ENCODE measurements at regions not wholly inside any gene's neighbourhood (a gene's known extent, or its start where the extent isn't known, plus 50 kb on each side); places are given as distances from the start of the nearest gene placed in this dataset.

DNA sequence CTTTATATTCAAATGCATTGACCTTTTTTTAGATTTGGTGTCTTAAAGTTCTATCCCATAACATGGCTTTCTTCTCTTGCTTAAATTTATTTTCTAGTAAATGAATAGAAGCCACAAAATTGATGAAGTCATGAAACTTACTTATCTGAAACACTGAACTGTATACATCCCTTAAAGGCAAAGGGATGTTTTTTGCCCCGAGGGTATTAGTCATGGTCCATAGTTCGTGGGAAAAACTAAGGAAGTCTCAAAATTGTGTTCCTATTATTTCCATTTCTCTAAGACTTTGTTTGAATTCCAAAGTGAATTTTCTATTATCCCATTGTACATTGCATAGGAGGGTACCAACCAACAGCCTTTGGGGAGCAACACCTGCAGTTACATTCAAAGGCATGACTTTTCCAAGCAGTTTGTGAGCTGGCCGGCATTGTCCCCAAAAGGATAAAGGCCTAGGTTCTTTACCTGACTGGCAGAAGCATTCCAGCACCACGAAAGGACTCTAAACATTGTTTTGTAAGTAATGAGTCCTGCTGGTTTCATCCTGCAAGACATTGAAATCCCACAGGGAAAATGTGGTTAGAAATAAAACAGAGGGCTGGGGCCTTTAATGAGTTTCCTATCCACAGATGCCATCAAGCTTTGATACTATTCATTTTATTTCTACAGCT is 473.5 kb downstream of the PRKD1 start:
- DNase-seq (ENCODE audit: low read depth) = no peak

DNA sequence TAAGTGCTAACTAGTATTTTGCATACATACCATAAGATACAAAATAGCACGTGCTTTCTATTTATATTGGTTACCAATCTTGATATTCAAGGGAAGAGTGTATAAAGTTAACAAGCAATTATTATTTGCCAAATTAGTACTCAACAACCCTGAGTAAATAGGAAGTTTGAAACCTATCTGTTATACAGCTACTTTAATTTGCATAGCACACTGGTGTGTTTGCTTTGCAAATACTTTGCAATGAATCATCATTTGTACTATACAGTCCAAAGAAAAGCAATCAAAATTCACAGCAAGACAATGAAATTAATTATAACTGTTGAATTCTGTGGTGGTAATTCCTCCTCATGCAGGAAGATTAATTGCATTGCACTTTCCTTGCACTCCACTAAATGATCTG is 469.1 kb downstream of the PRKD1 start:
- DNase-seq (ENCODE audit: low read depth) = no peak

DNA sequence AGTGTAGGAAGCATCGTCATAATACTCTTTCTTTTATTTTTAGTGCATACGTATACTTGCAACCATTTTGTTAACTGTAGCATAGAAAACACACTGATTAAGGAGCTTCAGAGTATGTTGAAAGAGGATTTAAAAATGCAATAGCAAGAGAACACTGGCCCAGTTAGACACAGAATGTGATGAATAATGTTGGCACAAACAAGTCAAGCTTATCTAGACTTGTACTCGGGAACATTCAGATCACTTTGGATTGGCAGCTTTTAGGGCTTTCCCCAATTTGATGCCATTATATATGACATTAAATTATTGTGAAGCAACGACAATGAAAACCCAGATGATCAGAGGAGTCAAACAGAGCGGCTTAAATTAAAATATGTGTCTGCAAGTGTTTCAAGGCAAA is 468.1 kb downstream of the PRKD1 start:
- DNase-seq (ENCODE audit: low read depth) = no peak

DNA sequence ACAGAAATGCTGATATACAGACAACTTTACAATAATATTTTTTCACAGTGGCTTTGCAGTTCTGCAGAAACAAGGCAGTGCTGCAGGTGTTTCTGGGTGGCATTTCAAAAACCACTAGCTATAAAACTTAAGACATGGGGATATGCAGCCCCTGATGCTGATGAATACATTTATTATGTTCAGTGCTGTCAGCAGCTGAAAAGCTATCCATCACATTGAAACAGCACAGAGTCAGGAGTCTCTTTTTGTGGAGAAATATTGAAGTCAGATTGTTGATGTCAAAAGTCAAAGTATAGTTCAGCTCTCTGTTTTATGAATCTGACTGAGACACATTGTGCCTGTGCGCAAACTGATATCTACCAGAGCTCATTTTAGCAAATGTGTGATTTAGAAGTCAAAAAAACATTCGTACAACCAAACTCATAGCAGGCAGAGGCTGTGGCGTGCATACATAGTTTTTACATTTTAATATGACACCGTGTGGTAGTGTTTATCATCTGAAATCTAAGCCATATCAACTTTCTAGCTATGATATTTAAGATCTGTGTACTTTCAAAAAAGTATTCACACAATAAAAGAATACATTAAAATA is 467.6 kb downstream of the PRKD1 start:
- DNase-seq (ENCODE audit: low read depth) = no peak

DNA sequence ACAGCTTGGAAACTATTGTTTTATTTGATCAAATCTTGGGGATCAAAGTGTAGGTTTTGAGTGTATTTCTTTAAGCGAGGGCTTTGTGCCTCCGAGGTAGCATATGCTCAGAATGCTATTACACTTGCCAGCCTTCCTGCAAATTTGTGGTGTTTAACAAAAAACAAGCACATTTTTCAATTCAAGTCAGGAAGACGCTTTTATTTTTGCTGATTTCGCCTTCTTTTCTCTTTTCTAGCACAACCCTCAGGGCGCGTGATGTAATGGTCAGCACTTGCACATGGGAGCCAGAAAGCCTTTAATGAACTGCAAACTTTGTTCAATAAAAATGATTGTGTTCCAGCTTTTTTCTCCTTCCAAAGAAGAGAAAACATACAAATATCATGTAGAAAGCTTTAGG is 466.5 kb downstream of the PRKD1 start:
- no peak for DNase-seq (ENCODE audit: low read depth)

DNA sequence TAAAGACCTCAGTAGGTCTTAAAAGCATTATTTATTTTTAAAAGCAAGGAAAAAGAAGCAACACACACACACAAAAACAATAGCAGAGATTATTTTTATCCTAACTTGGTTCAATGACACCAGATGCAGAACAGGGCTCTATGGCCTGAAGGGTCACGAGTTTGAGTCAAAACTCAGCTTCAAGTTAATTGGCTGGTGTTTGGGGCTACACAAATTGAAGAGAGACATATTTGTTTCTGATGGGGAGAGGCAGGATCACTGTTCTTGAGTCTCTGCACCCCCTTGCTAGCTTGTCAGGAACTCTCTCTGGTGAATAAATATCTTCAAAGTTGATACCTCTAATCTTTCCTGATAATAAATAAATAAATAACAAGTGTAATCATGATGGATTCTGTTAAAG is 466.1 kb downstream of the PRKD1 start:
- DNase-seq (ENCODE audit: low read depth) = no peak

DNA sequence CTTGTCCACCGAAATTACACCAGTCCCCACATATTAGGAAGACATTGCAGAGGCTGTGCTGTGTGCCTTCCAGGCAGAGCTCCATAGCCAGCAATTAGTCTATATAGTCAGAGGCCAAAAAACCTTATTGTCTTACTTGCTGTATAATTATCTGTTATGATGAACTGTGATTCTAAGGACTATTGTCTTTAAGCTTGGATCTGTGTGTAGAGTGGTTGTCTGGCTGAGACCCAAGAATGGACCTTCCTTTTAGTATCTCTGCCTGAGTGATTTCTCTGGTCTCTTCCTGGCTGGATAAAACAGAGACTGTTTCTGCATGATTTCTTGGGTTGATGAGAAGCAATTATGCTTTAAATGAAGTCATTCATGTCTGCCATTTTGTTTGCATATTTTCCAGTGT is 465.3 kb downstream of the PRKD1 start:
- DNase-seq (ENCODE audit: low read depth) = no peak

DNA sequence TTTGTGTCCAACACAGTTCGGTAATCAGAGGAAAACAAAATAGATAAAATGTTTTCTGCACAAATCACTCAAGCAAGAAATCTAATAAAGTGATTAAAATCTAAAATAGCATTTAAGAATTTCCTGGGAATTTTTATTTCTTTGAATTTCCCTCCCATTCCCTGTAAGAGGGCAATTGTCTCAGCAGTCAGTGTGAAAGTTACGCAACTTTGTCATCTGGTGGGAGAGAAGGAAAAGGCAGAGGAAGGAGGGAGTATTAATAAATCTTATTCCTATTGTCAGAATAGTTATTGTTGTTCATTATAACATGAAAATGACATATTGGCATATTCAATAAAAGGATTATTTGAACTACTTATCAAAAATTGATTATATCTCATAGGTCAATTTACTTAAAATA is 464.9 kb downstream of the PRKD1 start:
- DNase-seq (ENCODE audit: low read depth) = no peak

DNA sequence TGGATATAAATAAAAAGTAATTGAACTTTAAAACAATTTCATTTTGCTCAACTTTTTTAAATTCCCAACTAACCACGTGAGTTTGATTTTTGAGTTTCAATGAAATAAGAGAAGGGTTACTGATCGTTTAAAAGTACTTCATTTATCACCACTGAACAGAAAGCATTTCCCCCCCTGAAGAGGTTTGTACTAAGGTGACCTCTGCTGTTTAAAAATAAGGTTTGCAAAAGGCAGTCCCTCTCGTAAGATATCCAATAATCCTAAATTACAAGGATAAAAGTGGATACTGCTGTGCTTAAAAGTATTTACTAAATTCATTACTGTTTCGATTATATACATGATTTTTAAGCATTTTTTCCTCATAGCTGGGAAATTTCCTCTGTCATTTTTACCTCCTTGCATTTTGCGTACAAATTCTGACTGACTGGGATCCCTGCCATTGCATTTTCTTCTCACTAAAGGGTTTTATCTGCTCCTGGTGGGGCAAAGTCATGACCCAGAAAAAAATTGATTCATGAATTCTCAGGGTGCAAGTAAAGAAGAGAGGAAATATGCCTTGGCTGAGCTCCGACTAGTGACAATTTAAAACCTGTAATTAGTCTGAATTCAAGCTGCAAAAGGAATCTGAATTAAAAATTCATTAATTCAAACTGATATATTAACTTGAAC is 463.8 kb downstream of the PRKD1 start:
- peak; percentile 14 for DNase-seq (ENCODE audit: low read depth)

DNA sequence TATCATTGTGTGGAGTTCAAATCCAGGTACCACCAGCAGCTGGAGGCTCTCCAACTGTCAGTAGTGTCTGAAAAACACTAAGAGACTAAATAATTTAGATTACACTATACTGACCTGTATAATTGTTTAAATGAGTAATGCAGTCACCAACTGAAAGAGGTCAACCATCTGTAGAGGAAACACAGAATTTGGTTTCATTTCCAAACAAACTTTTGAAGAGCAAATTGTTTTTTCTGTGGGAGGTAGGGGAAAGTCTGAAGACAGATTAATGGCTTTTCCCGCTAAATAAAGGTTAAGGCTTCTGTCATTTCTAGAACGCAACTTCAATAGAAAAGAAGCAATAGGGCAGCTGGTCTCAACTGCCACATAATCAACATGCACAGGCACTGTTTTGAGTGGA is 462.6 kb downstream of the PRKD1 start:
- DNase-seq (ENCODE audit: low read depth) = no peak

DNA sequence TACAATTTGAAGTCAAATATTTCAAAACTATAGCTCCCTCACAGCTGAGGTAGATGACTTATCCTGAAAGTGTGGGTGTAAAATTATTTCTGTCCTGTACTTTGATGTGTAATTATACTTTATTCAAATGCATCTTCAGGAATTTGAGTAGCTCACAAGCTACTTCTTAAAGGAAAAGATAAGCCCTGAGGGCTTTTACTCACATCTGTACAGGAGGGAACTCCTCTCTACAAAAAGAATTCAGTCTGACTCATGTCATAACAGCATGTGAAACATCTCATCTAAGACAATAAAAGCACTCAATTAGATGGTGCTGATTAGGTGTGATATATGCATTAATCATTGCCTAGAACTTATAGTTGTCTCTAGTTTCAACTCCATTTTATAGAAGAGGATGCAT is 452.0 kb downstream of the PRKD1 start:
- DNase-seq (ENCODE audit: low read depth) = no peak

DNA sequence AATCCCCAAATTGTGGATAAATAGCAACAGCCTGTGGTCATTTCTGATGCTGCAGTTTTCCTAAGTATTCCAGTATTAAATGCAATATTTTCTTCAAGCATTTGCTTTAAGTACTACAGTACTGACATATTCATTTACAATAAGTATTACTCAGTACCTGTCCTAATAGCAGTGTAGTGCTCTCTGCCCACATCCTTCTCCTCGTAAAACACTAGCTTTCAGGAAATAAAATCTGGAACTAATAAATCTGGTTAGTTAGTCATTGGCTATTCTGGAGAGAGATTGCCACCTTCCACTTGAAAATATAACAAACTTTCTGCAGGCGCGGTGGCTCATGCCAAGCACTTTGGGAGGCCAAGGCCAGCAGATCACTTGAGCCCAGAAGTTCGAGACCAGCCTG is 441.5 kb downstream of the PRKD1 start:
- no peak for DNase-seq (ENCODE audit: low read depth)

DNA sequence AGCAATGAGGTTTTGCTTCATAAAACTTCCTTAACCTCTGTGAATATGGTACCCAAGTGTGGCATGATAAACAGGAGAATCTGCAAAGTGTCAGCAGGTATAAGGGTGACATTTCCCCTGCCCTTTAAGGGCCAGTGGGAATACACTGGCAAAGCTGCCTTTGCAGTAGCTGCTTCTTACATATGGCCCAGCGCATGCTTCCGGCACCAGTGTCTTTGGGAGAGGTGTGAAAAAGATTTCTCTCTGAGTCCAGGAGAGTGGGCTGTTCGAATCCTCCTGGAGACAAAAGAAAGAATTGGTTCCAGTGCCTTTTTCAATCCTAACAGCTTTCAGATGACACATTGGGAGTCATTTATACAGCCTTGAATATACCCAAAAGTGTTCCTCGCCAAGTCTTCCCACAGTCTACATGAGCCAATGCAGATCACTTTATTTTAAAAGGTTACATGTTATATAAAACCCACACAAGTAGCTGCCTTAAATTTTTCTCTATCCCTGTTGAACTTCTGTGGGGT is 437.7 kb downstream of the PRKD1 start:
- DNase-seq (ENCODE audit: low read depth) = no peak

DNA sequence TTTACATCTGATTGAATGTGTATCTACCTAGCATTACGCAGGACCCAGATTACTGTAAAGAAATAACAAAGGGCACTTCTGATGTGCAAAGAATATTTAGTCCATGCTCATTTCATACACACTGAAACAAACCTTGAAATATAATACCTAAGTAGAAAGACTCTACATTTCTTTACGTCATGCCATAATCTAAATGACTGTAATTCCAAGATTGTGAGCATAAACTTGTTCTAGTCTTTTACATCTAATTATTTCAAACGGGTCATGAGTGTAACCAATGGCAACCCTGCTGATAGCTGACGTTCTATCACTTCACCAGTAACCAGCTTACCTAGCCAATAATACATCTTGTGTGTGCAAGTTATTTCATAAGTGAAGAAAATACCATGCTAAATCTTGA is 433.8 kb downstream of the PRKD1 start:
- DNase-seq (ENCODE audit: low read depth) = no peak

DNA sequence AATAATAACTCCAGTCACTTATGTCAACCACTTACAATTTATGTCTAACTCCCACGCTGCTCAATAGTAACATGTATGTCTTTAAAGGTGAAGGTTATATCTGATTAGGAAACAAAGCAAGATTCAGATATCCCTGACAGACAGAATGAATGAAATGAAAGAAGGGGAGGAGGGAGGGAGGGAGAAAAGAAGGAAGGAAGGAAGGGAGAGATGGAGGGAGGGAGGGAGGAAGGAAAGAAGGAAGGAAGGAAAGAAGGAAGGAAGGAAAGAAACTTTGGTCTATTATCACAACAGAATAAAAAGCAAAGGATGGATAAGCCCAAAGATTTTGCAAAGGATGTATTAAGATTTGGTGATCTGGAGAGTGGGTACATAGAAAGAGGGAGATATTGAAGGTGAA is 433.3 kb downstream of the PRKD1 start:
- no peak for DNase-seq (ENCODE audit: low read depth)

DNA sequence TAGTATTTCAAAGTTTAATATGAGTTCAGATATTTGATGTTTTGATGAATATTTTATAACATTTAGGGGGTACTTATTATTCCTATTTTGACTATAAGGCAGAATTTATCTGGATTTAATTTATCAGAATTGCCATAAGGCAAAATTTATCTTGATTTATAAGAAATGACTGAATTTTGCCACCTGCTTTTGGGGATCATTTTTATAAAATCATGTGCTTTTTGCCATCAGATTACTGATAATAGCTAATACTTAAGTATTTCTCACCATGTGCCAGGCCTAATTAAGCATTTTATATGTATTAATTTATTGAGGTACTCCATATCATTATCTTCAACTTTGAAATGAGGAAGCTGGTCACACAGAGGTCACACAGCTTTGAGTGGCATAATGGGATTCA is 423.7 kb downstream of the PRKD1 start:
- no peak for DNase-seq (ENCODE audit: low read depth)

DNA sequence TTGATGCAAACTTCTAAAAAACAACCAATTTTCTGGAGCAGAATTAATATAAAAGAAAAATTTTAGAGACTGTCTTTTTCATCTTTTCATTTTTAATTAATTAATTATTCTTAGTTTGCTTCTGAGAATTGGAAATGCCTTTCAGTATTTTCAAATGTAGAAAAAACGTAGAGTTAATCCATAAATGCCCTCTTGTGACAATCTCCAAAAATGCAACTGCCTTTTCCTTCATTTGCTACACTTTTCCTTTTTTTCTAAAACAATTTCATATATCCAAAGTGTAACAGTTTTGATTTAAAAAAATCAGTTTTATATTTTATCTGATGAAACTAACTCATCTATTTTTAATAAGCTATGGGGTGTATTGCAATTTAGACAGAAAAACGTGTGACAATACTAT is 409.3 kb downstream of the PRKD1 start:
- DNase-seq (ENCODE audit: low read depth) = peak; percentile 20

DNA sequence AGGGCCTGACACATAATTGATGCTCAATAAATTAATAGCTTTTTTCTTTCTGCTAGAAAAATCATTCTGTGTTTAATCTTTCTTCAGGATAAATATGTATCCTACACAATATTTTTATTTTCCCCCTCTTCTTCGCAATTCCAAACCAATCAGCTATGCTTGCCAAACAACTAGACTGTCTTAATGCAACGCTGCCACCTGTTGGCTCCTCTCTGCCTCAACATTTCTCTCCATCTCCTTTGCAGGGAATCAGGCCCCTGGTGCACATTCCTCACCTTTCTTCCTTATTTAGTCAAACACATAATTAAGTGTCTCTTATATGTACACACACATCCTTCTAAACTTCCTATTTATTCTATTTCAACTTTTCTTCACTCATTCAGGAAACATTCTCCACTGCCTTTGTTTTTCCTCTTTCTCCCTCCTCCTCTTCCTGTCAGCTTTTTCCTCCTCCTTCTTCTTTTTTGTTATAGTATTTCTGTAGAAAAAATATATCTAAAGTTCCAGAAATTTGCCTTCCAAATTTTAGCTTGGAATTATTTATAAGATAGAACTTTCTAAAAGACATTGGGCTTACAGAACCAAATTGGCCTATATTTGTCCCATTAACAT is 406.0 kb downstream of the PRKD1 start:
- DNase-seq (ENCODE audit: low read depth) = no peak

Measured in myocyte (in vitro differentiated cells).